ENCODE measurements at regions not wholly inside any gene's neighbourhood (a gene's known extent, or its start where the extent isn't known, plus 50 kb on each side); places are given as distances from the start of the nearest gene placed in this dataset.

GRCh38 chr6:71556141-71556540 lies 267.5 kb downstream of the OGFRL1 start:
- H3K9me3 Mint-ChIP-seq (ENCODE audit: insufficient read depth), result peaks cover 13% of the 10 kb centered on the region
- no peak for ATAC-seq (ENCODE audit: low read depth)
- POLR2A ChIA-PET, result no interaction called here

DNA sequence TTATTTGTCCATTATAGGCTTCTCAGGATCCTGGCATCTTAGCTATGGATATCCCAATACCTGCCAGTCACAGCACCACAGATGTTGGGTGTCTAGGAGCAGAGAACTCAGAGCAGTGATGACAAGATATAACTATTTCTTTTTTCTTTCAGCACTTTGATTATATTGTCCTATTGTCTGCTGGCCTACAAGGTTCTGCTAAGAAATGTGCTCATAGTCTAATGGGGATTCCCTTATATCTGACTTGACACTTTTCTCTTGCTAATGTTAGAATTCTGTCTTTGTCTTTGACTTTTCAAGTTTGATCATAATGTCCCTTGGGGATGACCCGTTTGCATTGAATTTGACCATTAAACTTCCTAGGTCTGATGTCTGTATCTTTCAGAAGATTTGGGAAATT lies 270.4 kb downstream of the OGFRL1 start:
- no peak for ATAC-seq (ENCODE audit: low read depth)

More at GRCh38 chr6:71556141-71556540, 267.5 kb downstream of the OGFRL1 start:
- DNase-seq, result no peak
- TF ChIP-seq EZH2 (IDR thresholded peaks at IDR 0.05; ENCODE audit: borderline replicate concordance, insufficient read depth, low read depth, low read length, poor library complexity, severe bottlenecking) (no peak), CTCF (IDR thresholded peaks at IDR 0.05) (no peak)
- Mint-ChIP-seq H3K27me3 (peaks cover 10% of the 10 kb centered on the region), H3K27ac (no peak overlapping the region), H3K4me3 (no peak overlapping the region), H3K4me1 (no peaks in the 10 kb centered on the region)
- intact Hi-C loops (cut with micrococcal nuclease), result no loop called here
- no peak overlapping the region for H3K9ac ChIP-seq (ENCODE audit: low read length)
- no peaks in the 10 kb centered on the region for H3K79me2 ChIP-seq (ENCODE audit: control insufficient read depth, insufficient read depth, low read length)
- peaks cover 0 to 31% (median 21%) of the 10 kb centered on the region in 3 donors for H3K9me3 ChIP-seq (ENCODE audit: control extremely low read depth in 1 of 3, control insufficient read depth in 2 of 3, insufficient read depth in 1 of 3, low read length in 2 of 3)
- H3K27me3 ChIP-seq (replicated peaks in 1 of 4; ENCODE audit: control extremely low read depth in 1 of 4, control insufficient read depth in 3 of 4, insufficient read depth in 4 of 4, low read length in 3 of 4), result peaks cover 0 to 3% (median 0%) of the 10 kb centered on the region in 4 experiments
- H3K4me2 ChIP-seq (replicated peaks; ENCODE audit: low read depth, low read length, poor library complexity, severe bottlenecking), result no peak overlapping the region
- H4K20me1 ChIP-seq (ENCODE audit: control insufficient read depth, insufficient read depth, low read length, poor library complexity, severe bottlenecking), result no peaks in the 10 kb centered on the region
- H2AFZ ChIP-seq (ENCODE audit: insufficient read depth, low read depth, low read length, poor library complexity, severe bottlenecking), result no peak overlapping the region
- WGBS (ENCODE audit: insufficient coverage), result 92% methylated on average over 4 of the region's 4 CpGs
- no peaks in the 10 kb centered on the region for H3K36me3 ChIP-seq (replicated peaks in 1 of 2; ENCODE audit: control extremely low read depth in 1 of 2, control insufficient read depth in 1 of 2, extremely low read depth in 1 of 2, insufficient read depth in 2 of 2, low read length in 1 of 2)
- no peaks in the 10 kb centered on the region for H3K4me1 ChIP-seq (ENCODE audit: control insufficient read depth in 2 of 2, insufficient read depth in 2 of 2, low read length in 2 of 2)
- H3K4me3 ChIP-seq (ENCODE audit: control extremely low read depth in 1 of 5, extremely low read depth in 1 of 5, insufficient read depth in 1 of 5, low read depth in 2 of 5, low read length in 4 of 5), result no peak overlapping the region
- no peak overlapping the region for H3K27ac ChIP-seq (ENCODE audit: low read length in 2 of 2)
- CTCF ChIA-PET, result no interaction called here

More for the DNA sequence above, 270.4 kb downstream of the OGFRL1 start:
- CTCF ChIA-PET, result no interaction called here
- Histone ChIP-seq H3K36me3 (replicated peaks in 1 of 2; ENCODE audit: control extremely low read depth in 1 of 2, control insufficient read depth in 1 of 2, extremely low read depth in 1 of 2, insufficient read depth in 2 of 2, low read length in 1 of 2) (no peaks in the 10 kb centered on the region), H3K79me2 (ENCODE audit: control insufficient read depth, insufficient read depth, low read length) (no peaks in the 10 kb centered on the region), H3K9me3 (ENCODE audit: control extremely low read depth in 1 of 3, control insufficient read depth in 2 of 3, insufficient read depth in 1 of 3, low read length in 2 of 3) (peaks cover 0 to 27% (median 21%) of the 10 kb centered on the region in 3 donors), H3K27ac (ENCODE audit: low read length in 2 of 2) (no peak overlapping the region), H4K20me1 (ENCODE audit: control insufficient read depth, insufficient read depth, low read length, poor library complexity, severe bottlenecking) (no peaks in the 10 kb centered on the region), H3K4me3 (ENCODE audit: control extremely low read depth in 1 of 5, extremely low read depth in 1 of 5, insufficient read depth in 1 of 5, low read depth in 2 of 5, low read length in 4 of 5) (no peak overlapping the region), H3K4me2 (replicated peaks; ENCODE audit: low read depth, low read length, poor library complexity, severe bottlenecking) (no peak overlapping the region), H2AFZ (ENCODE audit: insufficient read depth, low read depth, low read length, poor library complexity, severe bottlenecking) (no peak overlapping the region), H3K4me1 (ENCODE audit: control insufficient read depth in 2 of 2, insufficient read depth in 2 of 2, low read length in 2 of 2) (no peaks in the 10 kb centered on the region), H3K9ac (ENCODE audit: low read length) (no peak overlapping the region), H3K27me3 (replicated peaks in 1 of 4; ENCODE audit: control extremely low read depth in 1 of 4, control insufficient read depth in 3 of 4, insufficient read depth in 4 of 4, low read length in 3 of 4) (no peaks in the 10 kb centered on the region)
- peaks cover 13% of the 10 kb centered on the region for H3K9me3 Mint-ChIP-seq (ENCODE audit: insufficient read depth)
- peaks cover 9% of the 10 kb centered on the region for H3K27me3 Mint-ChIP-seq
- no peak overlapping the region for H3K4me3 Mint-ChIP-seq
- DNase-seq, result no peak
- no CpG with 5 or more reads among the region's 1 CpG for WGBS (ENCODE audit: insufficient coverage)
- no peak for TF ChIP-seq CTCF (IDR thresholded peaks at IDR 0.05)
- TF ChIP-seq EZH2 (IDR thresholded peaks at IDR 0.05; ENCODE audit: borderline replicate concordance, insufficient read depth, low read depth, low read length, poor library complexity, severe bottlenecking), result no peak
- no peak overlapping the region for H3K27ac Mint-ChIP-seq
- POLR2A ChIA-PET, result no interaction called here
- no peaks in the 10 kb centered on the region for H3K4me1 Mint-ChIP-seq
- intact Hi-C loops (cut with micrococcal nuclease), result no loop called here
